IMR-90 (cell line): ENCODE measurements at regions not wholly inside any gene's neighbourhood (a gene's known extent, or its start where the extent isn't known, plus 50 kb on each side); places are given as distances from the start of the nearest gene placed in this dataset.

Experiments
- ATAC-seq: fragments of 200-7000 bp; cut with Tn5 transposase; 2 replicates; pipeline ENCODE4 v1.9.1; 2020; ENCODE audit warnings: low read depth, mild to moderate bottlenecking, moderate library complexity
- BruUV-seq: library from RNA; stranded (reverse); fragments of 400-500 nt; replicated peaks from 2 replicates; lab custom pipeline; 2021; lab: Mats Ljungman, UMichigan
- CTCF ChIA-PET: fragments of 300-600 bp; formaldehyde crosslinking; extraction: SDS; loops from one replicate; lab custom pipeline; 2021; ENCODE audit warnings: antibody characterized with exemption; lab: Yijun Ruan, JAX
- POLR2A ChIA-PET: fragments of 300-600 bp; sonication (Branson Sonifier 250); formaldehyde crosslinking; loops from one replicate; lab custom pipeline; 2022; ENCODE audit warnings: antibody characterized with exemption; ENCODE audit not compliant: unreplicated experiment; lab: Charles Lee
- DNase-seq: peaks from one replicate; pipeline ENCODE4 v3.0.0; 2013
- H2AFZ ChIP-seq: replicated peaks from 2 replicates; pipeline ENCODE3; 2013; ENCODE audit warnings: low read length, mild to moderate bottlenecking; ENCODE audit not compliant: poor library complexity
- H2AK5ac ChIP-seq: 2 replicates; pipeline ENCODE4 v1.6.1; 2013; ENCODE audit warnings: low read depth, low read length, inconsistent platforms
- H2AK9ac ChIP-seq: replicated peaks from 2 replicates; pipeline ENCODE3; 2013; ENCODE audit warnings: mild to moderate bottlenecking, low read depth, low read length, moderate library complexity; ENCODE audit not compliant: poor library complexity
- H2BK120ac ChIP-seq: 2 replicates; pipeline ENCODE4 v1.6.1; 2013; ENCODE audit warnings: low read depth, low read length, inconsistent platforms
- H2BK15ac ChIP-seq: 3 replicates; pipeline ENCODE4 v1.6.1; 2013; ENCODE audit warnings: low read depth, low read length, inconsistent platforms
- H2BK20ac ChIP-seq: 2 replicates; pipeline ENCODE4 v1.6.1; 2013; ENCODE audit warnings: low read depth, mild to moderate bottlenecking, inconsistent platforms, low read length, moderate library complexity
- H2BK5ac ChIP-seq: 2 replicates; pipeline ENCODE4 v1.6.1; 2013; ENCODE audit warnings: mild to moderate bottlenecking, low read depth, low read length, inconsistent platforms; ENCODE audit not compliant: poor library complexity, severe bottlenecking
- H3K14ac ChIP-seq: replicated peaks from 2 replicates; pipeline ENCODE4 v1.6.1; 2013; ENCODE audit warnings: low read depth, low read length, inconsistent platforms
- H3K18ac ChIP-seq: 2 replicates; pipeline ENCODE4 v1.6.1; 2013; ENCODE audit warnings: low read depth, low read length, control low read depth
- H3K23ac ChIP-seq: 2 replicates; pipeline ENCODE4 v1.6.1; 2013; ENCODE audit warnings: low read depth, low read length, inconsistent platforms
- H3K27ac ChIP-seq: 2 replicates; pipeline ENCODE4 v1.5.1; 2013; ENCODE audit warnings: mild to moderate bottlenecking, control low read depth, low read length; ENCODE audit not compliant: insufficient read depth
- H3K27me3 ChIP-seq: 2 replicates; pipeline ENCODE4 v1.6.1; 2013; ENCODE audit warnings: low read length; ENCODE audit not compliant: control insufficient read depth, insufficient read depth
- H3K36me3 ChIP-seq: 2 replicates; pipeline ENCODE4 v1.6.1; 2013; ENCODE audit warnings: low read length, mixed read lengths; ENCODE audit not compliant: control insufficient read depth, insufficient read depth
- H3K4ac ChIP-seq: 2 replicates; pipeline ENCODE4 v1.6.1; 2013; ENCODE audit warnings: low read depth, low read length, inconsistent platforms
- H3K4me1 ChIP-seq: 2 replicates; pipeline ENCODE4 v1.6.1; 2013; ENCODE audit warnings: low read length, mixed read lengths; ENCODE audit not compliant: control insufficient read depth, insufficient read depth
- H3K4me2 ChIP-seq: 2 replicates; pipeline ENCODE4 v1.6.1; 2013; ENCODE audit warnings: low read depth, mild to moderate bottlenecking, control low read depth, low read length, moderate library complexity
- H3K4me3 ChIP-seq: 2 replicates; pipeline ENCODE4 v1.5.1; 2013; ENCODE audit warnings: low read depth, mild to moderate bottlenecking, control low read depth, low read length, moderate library complexity; ENCODE audit not compliant: insufficient read depth
- H3K56ac ChIP-seq: 2 replicates; pipeline ENCODE4 v1.6.1; 2013; ENCODE audit warnings: low read length, inconsistent platforms; ENCODE audit not compliant: insufficient read depth; ENCODE audit errors: extremely low read depth
- H3K79me1 ChIP-seq, 2 experiments: 2 replicates each; pipeline ENCODE4 v1.6.1; 2013; ENCODE audit warnings: low read length in 2 of 2, inconsistent platforms in 1 of 2, low read depth in 1 of 2
- H3K9ac ChIP-seq: 2 replicates; pipeline ENCODE4 v1.6.1; 2013; ENCODE audit warnings: low read depth, low read length, control low read depth
- H3K9me1 ChIP-seq: 2 replicates; pipeline ENCODE4 v1.6.1; 2013; ENCODE audit warnings: low read length, inconsistent platforms; ENCODE audit not compliant: insufficient read depth
- H3K9me3 ChIP-seq: 2 replicates; pipeline ENCODE4 v1.6.1; 2013; ENCODE audit warnings: low read length; ENCODE audit not compliant: control insufficient read depth, insufficient read depth
- H4K20me1 ChIP-seq: 2 replicates; pipeline ENCODE4 v1.6.1; 2013; ENCODE audit warnings: low read length, inconsistent platforms; ENCODE audit not compliant: insufficient read depth
- H4K5ac ChIP-seq: 2 replicates; pipeline ENCODE4 v1.6.1; 2013; ENCODE audit warnings: mild to moderate bottlenecking, low read depth, low read length, control low read depth
- H4K8ac ChIP-seq, 2 experiments: 2 replicates each; pipeline ENCODE4 v1.6.1; 2013; ENCODE audit warnings: low read depth in 2 of 2, low read length in 2 of 2, control low read depth in 1 of 2, inconsistent platforms in 1 of 2
- H4K91ac ChIP-seq: 2 replicates; pipeline ENCODE4 v1.6.1; 2013; ENCODE audit warnings: low read depth, low read length, inconsistent platforms; ENCODE audit not compliant: insufficient read depth
- BHLHE40 ChIP-seq: fragments of 150-350 bp; IDR thresholded peaks from 2 replicates; pipeline ENCODE4 v1.6.1; 2016; ENCODE audit warnings: mild to moderate bottlenecking, low read depth, low read length
- CEBPB ChIP-seq: IDR thresholded peaks from 2 replicates; pipeline ENCODE4 v1.6.1; 2012; ENCODE audit warnings: low read depth, low read length, improper control_type of control experiment
- CHD1 ChIP-seq: IDR thresholded peaks from 2 replicates; pipeline ENCODE4 v1.6.1; 2012; ENCODE audit warnings: low read depth, low read length, improper control_type of control experiment
- CTCF ChIP-seq: conservative IDR thresholded peaks from 2 replicates; pipeline ENCODE4 v1.5.1; 2012; ENCODE audit warnings: mild to moderate bottlenecking, low read depth, low read length, improper control_type of control experiment
- ELK1 ChIP-seq: fragments of 150-350 bp; IDR thresholded peaks from 2 replicates; pipeline ENCODE4 v1.6.1; 2016; ENCODE audit warnings: low read depth, mild to moderate bottlenecking, low read length, moderate library complexity, borderline replicate concordance
- FOS ChIP-seq: fragments of 150-350 bp; IDR thresholded peaks from 2 replicates; pipeline ENCODE4 v1.6.1; 2016; ENCODE audit warnings: low read depth, low read length
- MAFK ChIP-seq: IDR thresholded peaks from 2 replicates; pipeline ENCODE4 v1.6.1; 2012; ENCODE audit warnings: low read depth, low read length, improper control_type of control experiment
- MAZ ChIP-seq: IDR thresholded peaks from 2 replicates; pipeline ENCODE4 v1.6.1; 2012; ENCODE audit warnings: low read depth, mild to moderate bottlenecking, low read length, improper control_type of control experiment, moderate library complexity, borderline replicate concordance
- MXI1 ChIP-seq: IDR thresholded peaks from 2 replicates; pipeline ENCODE4 v1.6.1; 2012; ENCODE audit warnings: low read depth, mild to moderate bottlenecking, low read length, moderate library complexity, borderline replicate concordance
- NFE2L2 ChIP-seq: fragments of 150-350 bp; IDR thresholded peaks from 2 replicates; pipeline ENCODE4 v1.6.1; 2016; ENCODE audit warnings: low read depth, mild to moderate bottlenecking, low read length
- POLR2A ChIP-seq: IDR thresholded peaks from 2 replicates; pipeline ENCODE4 v1.6.1; 2012; ENCODE audit warnings: mild to moderate bottlenecking, low read depth, low read length
- RAD21 ChIP-seq: IDR thresholded peaks from 2 replicates; pipeline ENCODE4 v1.6.1; 2012; ENCODE audit warnings: low read length, improper control_type of control experiment
- RCOR1 ChIP-seq: IDR thresholded peaks from 2 replicates; pipeline ENCODE4 v1.6.1; 2012; ENCODE audit warnings: mild to moderate bottlenecking, low read length, improper control_type of control experiment; ENCODE audit not compliant: insufficient replicate concordance
- RFX5 ChIP-seq: IDR thresholded peaks from 2 replicates; pipeline ENCODE4 v1.8.0; 2012; ENCODE audit warnings: low read depth, mild to moderate bottlenecking, low read length, moderate library complexity
- SMC3 ChIP-seq: fragments of 150-350 bp; IDR thresholded peaks from 2 replicates; pipeline ENCODE4 v1.6.1; 2016; ENCODE audit warnings: low read depth, mild to moderate bottlenecking, antibody characterized with exemption, low read length, moderate library complexity
- WGBS, 2 experiments: methylation state at CpG; one replicate each; pipeline versions ENCODE4 v1.1.5 to v1.1.7; 2013; ENCODE audit warnings: missing lambda C conversion rate in 2 of 2; ENCODE audit not compliant: insufficient read length in 1 of 2; ENCODE audit errors: extremely low coverage in 2 of 2; 5-methylcytosine and 5-hydroxymethylcytosine counted together
- dilution Hi-C: fragments of 300-500 bp; cut with HindIII; formaldehyde crosslinking; loops from one replicate; pipeline ENCODE4 v1.14.3; 2018; ENCODE audit warnings: low sequenced_read_pairs; ENCODE audit not compliant: unreplicated experiment
- in situ Hi-C: fragments of 300-500 bp; cut with MboI; formaldehyde crosslinking; loops from 3 replicates; pipeline ENCODE4 v1.14.3; 2019; ENCODE audit warnings: low sequenced_read_pairs, inconsistent platforms, mixed read lengths
- intact Hi-C: fragments of 100-400 bp; cut with micrococcal nuclease; formaldehyde crosslinking; loops from 2 replicates; pipeline ENCODE4 v1.10.0; 2022
- TF ChIP-seq, protein P1 (sequence below): fragments of 150-350 bp; IDR thresholded peaks from 2 replicates; pipeline ENCODE4 v1.6.1; 2017; ENCODE audit warnings: mild to moderate bottlenecking, antibody characterized with exemption, low read length, low read depth

- Histone ChIP-seq H3K4ac (no peak overlapping the region), H2AK9ac (no peak overlapping the region), H4K91ac (no peak overlapping the region), H2AFZ (no peak overlapping the region), H3K9me1 (no peaks in the 10 kb centered on the region), H3K18ac (no peak overlapping the region), H2AK5ac (no peak overlapping the region), H3K14ac (no peak overlapping the region), H3K56ac (no peak overlapping the region), H2BK20ac (no peak overlapping the region), H3K36me3 (no peaks in the 10 kb centered on the region), H4K5ac (no peak overlapping the region), H2BK5ac (no peak overlapping the region), H4K20me1 (no peaks in the 10 kb centered on the region), H2BK120ac (no peak overlapping the region), H3K4me1 (peaks cover 2% of the 10 kb centered on the region; the same call in 1 of the 2 replicates), H3K4me3 (no peak overlapping the region), H3K27ac (no peak overlapping the region), H3K4me2 (no peak overlapping the region), H3K9ac (no peak overlapping the region), H3K27me3 (peaks cover 9% of the 10 kb centered on the region), H3K9me3 (no peaks in the 10 kb centered on the region), H4K8ac (no peak overlapping the region), H2BK15ac (no peak overlapping the region), H3K23ac (no peak overlapping the region), H3K79me1 (no peaks in the 10 kb centered on the region)
- WGBS, 2 experiments = no CpG with 5 or more reads among the region's 4 CpGs
- no TSS peak for BruUV-seq
- no peak for DNase-seq
- ATAC-seq = no peak
- intact Hi-C loops (no loop called here), in situ Hi-C loops (no loop called here), dilution Hi-C loops (no loop called here)
- CTCF ChIA-PET = interaction anchor here (0.6 kb wide), 1 partner anchor 87 kb away, joined by 7 read pairs; no protein-coding TSS in a partner anchor
- TF ChIP-seq CTCF = no peak
- TF ChIP-seq RAD21 = no peak
- TF ChIP-seq RFX5 = no peak
- TF ChIP-seq RCOR1 = no peak
- no peak for TF ChIP-seq NFE2L2
- TF ChIP-seq, protein P1, sequence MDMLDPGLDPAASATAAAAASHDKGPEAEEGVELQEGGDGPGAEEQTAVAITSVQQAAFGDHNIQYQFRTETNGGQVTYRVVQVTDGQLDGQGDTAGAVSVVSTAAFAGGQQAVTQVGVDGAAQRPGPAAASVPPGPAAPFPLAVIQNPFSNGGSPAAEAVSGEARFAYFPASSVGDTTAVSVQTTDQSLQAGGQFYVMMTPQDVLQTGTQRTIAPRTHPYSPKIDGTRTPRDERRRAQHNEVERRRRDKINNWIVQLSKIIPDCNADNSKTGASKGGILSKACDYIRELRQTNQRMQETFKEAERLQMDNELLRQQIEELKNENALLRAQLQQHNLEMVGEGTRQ = no peak
- no peak for TF ChIP-seq FOS
- no peak for TF ChIP-seq MAZ
- TF ChIP-seq CEBPB = no peak
- TF ChIP-seq ELK1 = no peak
- no peak for TF ChIP-seq CHD1
- no peak for TF ChIP-seq MXI1
- no peak for TF ChIP-seq POLR2A
- TF ChIP-seq BHLHE40 = no peak
- no peak for TF ChIP-seq SMC3
- TF ChIP-seq MAFK = no peak
- POLR2A ChIA-PET = no interaction called here
These were observed 144.0 kb downstream of the SOX9 start for GRCh38 chr17:72264682-72265405.
